Lung (tissue), 11 donors: ENCODE measurements at regions not wholly inside any gene's neighbourhood (a gene's known extent, or its start where the extent isn't known, plus 50 kb on each side); places are given as distances from the start of the nearest gene placed in this dataset.

Experiments
- ATAC-seq: fragments of 200-7000 bp; cut with Tn5 transposase; one replicate; pipeline ENCODE4 v1.9.1; 2020; ENCODE audit warnings: moderate number of reproducible peaks; ENCODE audit not compliant: insufficient read depth, low FRiP score
- DNase-seq, 3 donors: peaks; one replicate each; pipeline ENCODE4 v3.0.0-alpha.2; 2013 to 2017
- H3K27ac ChIP-seq, 2 donors: one replicate each; pipeline ENCODE4 v1.5.1; 2013; ENCODE audit warnings: mild to moderate bottlenecking in 2 of 2, moderate library complexity in 2 of 2, control low read depth in 1 of 2, inconsistent platforms in 1 of 2, low read depth in 1 of 2, low read length in 1 of 2
- H3K27me3 ChIP-seq, 3 donors: one replicate each; pipeline ENCODE4 v1.5.1; 2013; ENCODE audit warnings: low read length in 2 of 3; ENCODE audit not compliant: control insufficient read depth in 3 of 3, insufficient read depth in 3 of 3
- H3K36me3 ChIP-seq, 4 donors: one replicate each; pipeline ENCODE4 v1.5.1; 2013; ENCODE audit warnings: low read length in 4 of 4, mild to moderate bottlenecking in 1 of 4, moderate library complexity in 1 of 4; ENCODE audit not compliant: control insufficient read depth in 4 of 4, insufficient read depth in 4 of 4
- H3K4me1 ChIP-seq, 5 donors: one replicate each; pipeline ENCODE4 v1.5.1; 2013; ENCODE audit warnings: low read length in 5 of 5, mild to moderate bottlenecking in 2 of 5, moderate library complexity in 1 of 5; ENCODE audit not compliant: control insufficient read depth in 5 of 5, insufficient read depth in 5 of 5
- H3K4me3 ChIP-seq: one replicate; pipeline ENCODE4 v1.5.1; 2013; ENCODE audit warnings: mild to moderate bottlenecking, control low read depth, moderate library complexity
- H3K9ac ChIP-seq, 2 donors: one replicate each; pipeline ENCODE4 v1.5.1; 2013; ENCODE audit warnings: low read length in 2 of 2, control low read depth in 1 of 2; ENCODE audit not compliant: insufficient read depth in 1 of 2
- H3K9me3 ChIP-seq, 4 donors: one replicate each; pipeline ENCODE4 v1.5.1; 2013; ENCODE audit warnings: low read length in 3 of 4, mild to moderate bottlenecking in 1 of 4, moderate library complexity in 1 of 4; ENCODE audit not compliant: control insufficient read depth in 4 of 4, insufficient read depth in 3 of 4
- WGBS, 2 donors: extraction: QIAGEN DNeasy Blood & Tissue Kit; methylation state at CpG; one replicate each; pipeline ENCODE4 v1.1.7; 2013; 5-methylcytosine and 5-hydroxymethylcytosine counted together
- TF ChIP-seq, protein P1 (sequence below): IDR thresholded peaks from 2 replicates; pipeline ENCODE4 v1.5.1; 2012; ENCODE audit warnings: mild to moderate bottlenecking; ENCODE audit errors: control extremely low read depth, extremely low read depth
- donor health status: control.
- donor health status: control.
- donor health status: Bipolar disorder and iron deficiency.
- donor health status: healthy.
- donor health status: DM: yes; HTN: yes; CAD: no.

DNA sequence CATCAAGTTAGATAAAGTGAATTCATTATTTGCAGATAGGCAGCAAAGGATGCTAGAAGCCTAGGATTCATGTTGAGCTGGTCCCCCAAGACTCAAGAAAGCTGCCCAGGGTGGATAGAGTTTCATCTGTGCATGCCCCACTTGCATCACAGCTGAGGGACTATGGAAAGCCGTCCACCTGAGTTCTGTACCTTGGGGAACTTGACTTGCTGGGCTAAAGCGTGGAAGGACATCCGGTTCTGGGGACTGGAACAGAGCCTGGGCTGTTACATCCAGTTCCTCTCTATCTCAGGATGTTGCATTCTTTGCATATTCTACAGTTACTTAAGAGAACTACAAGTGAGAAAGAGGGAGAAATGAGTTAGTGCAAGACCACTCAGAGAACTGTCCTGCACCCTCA is 458.4 kb downstream of the SHISA9 start:
- DNase-seq (no peak), ATAC-seq (no peak)
- peaks cover 0 to 10% (median 4%) of the 10 kb centered on the region in 4 donors for H3K9me3 ChIP-seq
- H3K4me1 ChIP-seq = no peaks in the 10 kb centered on the region
- no peaks in the 10 kb centered on the region for H3K27me3 ChIP-seq
- no peak overlapping the region for H3K27ac ChIP-seq
- no peak overlapping the region for H3K9ac ChIP-seq
- 91 to 96% methylated on average over 3 of the region's 3 CpGs for WGBS, 2 donors
- no peak overlapping the region for H3K4me3 ChIP-seq
- TF ChIP-seq, protein P1, sequence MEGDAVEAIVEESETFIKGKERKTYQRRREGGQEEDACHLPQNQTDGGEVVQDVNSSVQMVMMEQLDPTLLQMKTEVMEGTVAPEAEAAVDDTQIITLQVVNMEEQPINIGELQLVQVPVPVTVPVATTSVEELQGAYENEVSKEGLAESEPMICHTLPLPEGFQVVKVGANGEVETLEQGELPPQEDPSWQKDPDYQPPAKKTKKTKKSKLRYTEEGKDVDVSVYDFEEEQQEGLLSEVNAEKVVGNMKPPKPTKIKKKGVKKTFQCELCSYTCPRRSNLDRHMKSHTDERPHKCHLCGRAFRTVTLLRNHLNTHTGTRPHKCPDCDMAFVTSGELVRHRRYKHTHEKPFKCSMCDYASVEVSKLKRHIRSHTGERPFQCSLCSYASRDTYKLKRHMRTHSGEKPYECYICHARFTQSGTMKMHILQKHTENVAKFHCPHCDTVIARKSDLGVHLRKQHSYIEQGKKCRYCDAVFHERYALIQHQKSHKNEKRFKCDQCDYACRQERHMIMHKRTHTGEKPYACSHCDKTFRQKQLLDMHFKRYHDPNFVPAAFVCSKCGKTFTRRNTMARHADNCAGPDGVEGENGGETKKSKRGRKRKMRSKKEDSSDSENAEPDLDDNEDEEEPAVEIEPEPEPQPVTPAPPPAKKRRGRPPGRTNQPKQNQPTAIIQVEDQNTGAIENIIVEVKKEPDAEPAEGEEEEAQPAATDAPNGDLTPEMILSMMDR = no peak
- H3K36me3 ChIP-seq = no peaks in the 10 kb centered on the region

DNA sequence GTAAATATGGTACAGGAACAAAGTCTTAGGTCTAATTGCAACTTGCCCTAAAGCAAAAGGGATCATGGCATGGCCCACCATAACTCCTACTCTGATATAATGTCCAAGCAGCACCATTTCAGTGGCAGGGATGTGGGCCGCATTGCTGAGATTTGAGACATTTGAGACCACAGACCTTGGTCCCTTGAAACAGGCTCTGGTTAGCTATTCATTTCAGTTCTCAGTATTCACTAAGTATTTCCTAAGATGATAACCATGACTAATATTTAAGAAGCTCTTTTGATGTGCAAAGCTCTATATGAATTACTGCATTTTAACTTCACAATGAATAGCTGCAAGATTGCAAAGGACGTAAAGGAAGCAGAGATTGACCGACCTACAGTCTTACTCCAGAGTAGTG is 471.0 kb downstream of the SHISA9 start:
- TF ChIP-seq, protein P1 = no peak
- peaks cover 0 to 9% (median 1%) of the 10 kb centered on the region in 4 donors for H3K9me3 ChIP-seq
- 92 to 93% methylated on average over 3 of the region's 3 CpGs for WGBS, 2 donors
- no peaks in the 10 kb centered on the region for H3K27me3 ChIP-seq
- DNase-seq = no peak
- no peak overlapping the region for H3K9ac ChIP-seq
- H3K36me3 ChIP-seq = no peaks in the 10 kb centered on the region
- H3K4me3 ChIP-seq = no peak overlapping the region
- H3K27ac ChIP-seq = no peak overlapping the region
- no peaks in the 10 kb centered on the region for H3K4me1 ChIP-seq
- ATAC-seq = no peak

DNA sequence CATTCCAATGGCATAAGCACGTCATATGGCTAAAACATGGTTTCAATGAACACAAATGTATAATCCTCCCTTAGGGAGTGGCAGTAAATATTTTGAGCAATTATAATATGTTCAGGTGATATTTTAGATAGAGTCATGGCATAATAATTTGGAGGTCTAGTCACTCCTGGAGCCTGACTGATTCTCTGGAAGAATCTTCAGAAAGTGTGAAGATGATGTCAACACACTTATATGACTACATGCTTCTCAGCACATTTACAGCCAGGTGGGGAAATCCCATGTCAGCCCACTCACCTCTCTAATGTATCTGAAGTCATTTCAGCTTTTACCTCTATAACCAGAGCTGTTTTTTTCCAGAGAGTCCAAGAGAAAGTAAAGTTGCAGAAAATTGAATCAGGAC is 474.8 kb downstream of the SHISA9 start:
- H3K27me3 ChIP-seq = no peaks in the 10 kb centered on the region
- peaks cover 0 to 5% (median 2%) of the 10 kb centered on the region in 4 donors for H3K9me3 ChIP-seq
- WGBS, 2 donors = 71 to 90% methylated on average over 1 of the region's 1 CpG
- TF ChIP-seq, protein P1 = no peak
- H3K9ac ChIP-seq = no peak overlapping the region
- ATAC-seq (no peak), DNase-seq (no peak)
- no peaks in the 10 kb centered on the region for H3K4me1 ChIP-seq
- no peak overlapping the region for H3K27ac ChIP-seq
- no peak overlapping the region for H3K4me3 ChIP-seq
- no peaks in the 10 kb centered on the region for H3K36me3 ChIP-seq

DNA sequence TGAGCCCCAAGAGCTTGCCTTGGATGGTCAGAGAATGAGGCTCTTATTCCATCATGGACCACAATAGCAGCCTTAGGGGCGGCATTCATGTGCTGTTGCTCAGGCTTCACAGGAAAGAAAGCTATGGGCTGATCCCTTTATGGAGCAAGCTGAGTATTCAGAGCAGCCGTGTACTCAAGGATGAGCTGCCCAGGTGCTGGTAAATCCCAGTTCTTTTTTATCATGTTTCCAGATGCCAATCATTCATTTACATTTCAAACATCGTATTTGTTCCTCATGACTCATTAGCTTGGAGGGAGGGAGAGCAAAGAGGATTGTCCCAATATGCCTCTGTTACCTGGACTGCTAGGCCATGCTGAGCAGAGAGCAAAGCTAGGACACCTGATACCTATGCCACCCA is 475.7 kb downstream of the SHISA9 start:
- TF ChIP-seq, protein P1 = no peak
- ATAC-seq = no peak
- no peaks in the 10 kb centered on the region for H3K36me3 ChIP-seq
- no peak overlapping the region for H3K9ac ChIP-seq
- no peak for DNase-seq
- H3K27me3 ChIP-seq = no peaks in the 10 kb centered on the region
- H3K9me3 ChIP-seq = peaks cover 0 to 5% (median 2%) of the 10 kb centered on the region in 4 donors
- H3K4me3 ChIP-seq = no peak overlapping the region
- H3K27ac ChIP-seq = no peak overlapping the region
- H3K4me1 ChIP-seq = no peaks in the 10 kb centered on the region
- WGBS, 2 donors = 84% methylated on average over 3 of the region's 3 CpGs
